Muscle layer of duodenum (tissue), 2 donors: ENCODE measurements at regions not wholly inside any gene's neighbourhood (a gene's known extent, or its start where the extent isn't known, plus 50 kb on each side); places are given as distances from the start of the nearest gene placed in this dataset.

Experiments
- H3K27ac ChIP-seq: one replicate; pipeline ENCODE4 v1.7.0; 2013; ENCODE audit warnings: mild to moderate bottlenecking, low read length
- H3K27me3 ChIP-seq: one replicate; pipeline ENCODE4 v1.7.0; 2013; ENCODE audit warnings: low read depth, mild to moderate bottlenecking, control low read depth, low read length
- H3K36me3 ChIP-seq, 2 donors: one replicate each; pipeline ENCODE4 v1.7.0; 2013; ENCODE audit warnings: low read length in 2 of 2, control low read depth in 1 of 2, mild to moderate bottlenecking in 1 of 2; ENCODE audit not compliant: insufficient read depth in 2 of 2, control insufficient read depth in 1 of 2
- H3K4me1 ChIP-seq, 2 donors: one replicate each; pipeline ENCODE4 v1.7.0; 2013; ENCODE audit warnings: low read length in 2 of 2, mild to moderate bottlenecking in 2 of 2, control low read depth in 1 of 2, moderate library complexity in 1 of 2; ENCODE audit not compliant: insufficient read depth in 2 of 2, control insufficient read depth in 1 of 2
- H3K4me3 ChIP-seq, 2 donors: one replicate each; pipeline ENCODE4 v1.7.0; 2013; ENCODE audit warnings: low read length in 2 of 2, low read depth in 1 of 2, mild to moderate bottlenecking in 1 of 2
- H3K9me3 ChIP-seq, 2 donors: one replicate each; pipeline ENCODE4 v1.7.0; 2013; ENCODE audit warnings: low read length in 2 of 2, control low read depth in 1 of 2, mild to moderate bottlenecking in 1 of 2; ENCODE audit not compliant: control insufficient read depth in 1 of 2
- donor health status: healthy.

GRCh38 chr2:226310146-226310545 lies 489.5 kb downstream of the IRS1 start:
- Histone ChIP-seq H3K27me3 (no peaks in the 10 kb centered on the region), H3K27ac (no peak overlapping the region), H3K4me3 (no peak overlapping the region), H3K9me3 (no peaks in the 10 kb centered on the region), H3K4me1 (peaks cover 0 to 4% of the 10 kb centered on the region in 2 donors), H3K36me3 (no peaks in the 10 kb centered on the region)

GRCh38 chr2:226308986-226309385 lies 490.6 kb downstream of the IRS1 start:
- H3K27ac ChIP-seq = no peak overlapping the region
- no peaks in the 10 kb centered on the region for H3K36me3 ChIP-seq
- no peak overlapping the region for H3K4me3 ChIP-seq
- H3K9me3 ChIP-seq = no peaks in the 10 kb centered on the region
- peaks cover 0 to 4% of the 10 kb centered on the region in 2 donors for H3K4me1 ChIP-seq
- no peaks in the 10 kb centered on the region for H3K27me3 ChIP-seq

- no peaks in the 10 kb centered on the region for H3K36me3 ChIP-seq
- no peaks in the 10 kb centered on the region for H3K9me3 ChIP-seq
- no peak overlapping the region for H3K4me3 ChIP-seq
- no peaks in the 10 kb centered on the region for H3K27me3 ChIP-seq
- H3K4me1 ChIP-seq = peaks cover 0 to 4% of the 10 kb centered on the region in 2 donors
- no peak overlapping the region for H3K27ac ChIP-seq
Observed at GRCh38 chr2:226308323-226308680, 491.3 kb downstream of the IRS1 start.

GRCh38 chr2:226307487-226308322 lies 491.9 kb downstream of the IRS1 start:
- Histone ChIP-seq H3K27ac (no peak overlapping the region), H3K4me1 (peaks cover 0 to 4% of the 10 kb centered on the region in 2 donors), H3K4me3 (no peak overlapping the region), H3K27me3 (no peaks in the 10 kb centered on the region), H3K36me3 (no peaks in the 10 kb centered on the region), H3K9me3 (no peaks in the 10 kb centered on the region)

GRCh38 chr2:226306969-226307368 lies 492.7 kb downstream of the IRS1 start:
- H3K27me3 ChIP-seq = no peaks in the 10 kb centered on the region
- H3K36me3 ChIP-seq = no peaks in the 10 kb centered on the region
- no peak overlapping the region for H3K4me3 ChIP-seq

GRCh38 chr2:226304308-226304707 lies 495.3 kb downstream of the IRS1 start:
- no peaks in the 10 kb centered on the region for H3K4me1 ChIP-seq
- H3K27ac ChIP-seq = no peak overlapping the region
- H3K36me3 ChIP-seq = no peaks in the 10 kb centered on the region
- H3K4me3 ChIP-seq = no peak overlapping the region
- no peaks in the 10 kb centered on the region for H3K9me3 ChIP-seq
- H3K27me3 ChIP-seq = no peaks in the 10 kb centered on the region

More at GRCh38 chr2:226306969-226307368, 492.7 kb downstream of the IRS1 start:
- peaks cover 0 to 4% of the 10 kb centered on the region in 2 donors for H3K4me1 ChIP-seq
- H3K27ac ChIP-seq = no peak overlapping the region
- H3K9me3 ChIP-seq = no peaks in the 10 kb centered on the region

- Histone ChIP-seq H3K27ac (no peak overlapping the region), H3K4me3 (no peak overlapping the region), H3K4me1 (no peaks in the 10 kb centered on the region), H3K27me3 (no peaks in the 10 kb centered on the region), H3K9me3 (no peaks in the 10 kb centered on the region), H3K36me3 (no peaks in the 10 kb centered on the region)
Observed at GRCh38 chr2:226303707-226304106, 495.9 kb downstream of the IRS1 start.

- Histone ChIP-seq H3K9me3 (no peaks in the 10 kb centered on the region), H3K4me1 (no peaks in the 10 kb centered on the region), H3K4me3 (no peak overlapping the region), H3K27me3 (no peaks in the 10 kb centered on the region), H3K27ac (no peak overlapping the region), H3K36me3 (no peaks in the 10 kb centered on the region)
Observed at GRCh38 chr2:226300196-226300886, 499.3 kb downstream of the IRS1 start.

GRCh38 chr2:226299771-226300170 lies 499.8 kb downstream of the IRS1 start:
- Histone ChIP-seq H3K4me1 (no peaks in the 10 kb centered on the region), H3K27ac (no peak overlapping the region), H3K4me3 (no peak overlapping the region), H3K36me3 (no peaks in the 10 kb centered on the region), H3K27me3 (no peaks in the 10 kb centered on the region), H3K9me3 (no peaks in the 10 kb centered on the region)

- H3K36me3 ChIP-seq = no peaks in the 10 kb centered on the region
- H3K4me1 ChIP-seq = no peaks in the 10 kb centered on the region
- no peak overlapping the region for H3K4me3 ChIP-seq
- peaks cover 0 to 3% of the 10 kb centered on the region in 2 donors for H3K9me3 ChIP-seq
- no peaks in the 10 kb centered on the region for H3K27me3 ChIP-seq
- H3K27ac ChIP-seq = no peak overlapping the region
Observed at GRCh38 chr2:226295681-226296080, 503.9 kb downstream of the IRS1 start.

- no peak overlapping the region for H3K27ac ChIP-seq
- H3K36me3 ChIP-seq = no peaks in the 10 kb centered on the region
- no peaks in the 10 kb centered on the region for H3K27me3 ChIP-seq
- H3K4me3 ChIP-seq = no peak overlapping the region
- peaks cover 0 to 3% of the 10 kb centered on the region in 2 donors for H3K9me3 ChIP-seq
- H3K4me1 ChIP-seq = no peaks in the 10 kb centered on the region
Observed at GRCh38 chr2:226295123-226295522, 504.5 kb downstream of the IRS1 start.
